ENCODE measurements at regions not wholly inside any gene's neighbourhood (a gene's known extent, or its start where the extent isn't known, plus 50 kb on each side); places are given as distances from the start of the nearest gene placed in this dataset.

DNA sequence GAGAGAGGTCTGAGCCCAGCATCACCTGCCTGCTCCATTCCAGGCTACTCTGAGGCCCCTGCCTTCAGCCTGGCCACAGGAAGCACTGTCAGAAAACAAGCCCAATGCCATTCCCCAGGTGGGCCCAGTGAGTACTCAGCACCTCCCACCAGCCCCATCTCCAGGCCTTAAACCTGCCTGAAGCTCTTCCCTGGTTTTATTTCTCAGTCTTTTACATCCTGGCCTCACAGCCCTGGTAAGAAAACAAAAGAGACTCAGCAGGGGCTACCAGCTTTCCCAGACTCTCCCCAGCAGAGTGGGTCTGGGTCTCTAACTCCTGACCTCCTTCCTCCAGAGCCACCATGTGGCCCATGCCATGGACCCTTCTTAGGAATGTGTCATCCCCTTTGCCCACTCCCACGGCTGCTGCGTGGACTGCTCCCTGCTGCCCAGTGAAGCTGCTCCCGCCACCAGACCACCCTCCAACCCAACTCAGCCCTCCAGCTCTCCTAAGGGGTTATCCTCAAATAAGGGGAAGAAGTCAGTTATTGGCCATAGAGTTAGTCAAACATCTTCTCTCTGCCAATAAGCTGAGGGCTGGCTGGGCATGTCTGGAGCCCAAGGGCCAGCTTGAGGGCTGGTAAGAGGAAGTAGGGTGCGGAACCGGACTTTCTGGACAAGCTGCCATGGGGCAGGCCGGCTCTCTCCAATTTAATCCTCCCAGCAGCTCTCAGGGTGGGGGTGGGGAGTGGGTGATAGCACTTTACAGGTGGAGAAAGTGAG is 116.7 kb upstream of the LINGO1 start:
- DNase-seq: no peak

GRCh38 chr15:77748078-77749064 is 115.7 kb upstream of the LINGO1 start:
- no peak for DNase-seq

DNA sequence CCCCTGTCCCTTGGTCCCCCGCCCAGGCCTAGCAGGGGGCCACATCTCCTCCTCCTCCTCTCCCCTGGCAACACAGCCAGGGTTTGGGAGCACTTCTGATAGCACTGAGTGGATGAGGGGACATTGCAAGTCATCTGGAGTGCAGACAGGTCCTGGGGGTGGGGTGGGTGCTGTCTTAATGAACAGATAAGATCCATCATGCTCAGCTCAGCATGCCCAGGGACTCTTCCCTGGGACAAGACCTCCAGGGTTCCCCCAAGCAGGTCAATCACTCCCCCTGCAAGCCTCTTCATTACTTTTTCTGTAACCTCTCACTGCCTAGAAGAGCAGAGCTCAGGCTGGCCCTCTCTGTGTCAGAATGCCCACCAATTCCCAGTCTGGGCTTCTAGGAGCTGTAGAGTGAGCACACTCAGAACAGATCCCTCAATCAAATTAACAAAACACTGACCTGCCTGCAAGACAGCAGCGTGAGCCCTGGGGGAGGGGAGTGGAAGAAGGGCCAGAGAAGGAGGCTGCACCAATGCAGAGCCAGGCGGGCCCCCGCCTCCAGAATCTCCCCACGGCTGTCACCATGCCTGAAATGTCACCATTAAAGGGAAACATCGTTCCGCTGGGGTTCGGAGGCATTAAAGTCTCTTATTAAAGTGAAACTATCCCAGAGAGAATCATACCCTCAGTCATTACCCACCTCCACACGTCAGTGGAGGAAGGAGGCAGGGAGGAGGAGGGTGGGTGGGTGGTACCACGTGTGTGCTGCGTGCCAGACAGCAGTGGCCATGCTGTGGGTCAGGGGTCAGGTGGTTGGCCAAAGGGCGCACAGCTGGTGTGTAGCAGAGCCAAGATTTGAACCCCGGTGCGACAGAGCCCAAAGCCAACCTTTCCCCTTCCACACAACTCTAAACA is 114.7 kb upstream of the LINGO1 start:
- no peak for DNase-seq

DNA sequence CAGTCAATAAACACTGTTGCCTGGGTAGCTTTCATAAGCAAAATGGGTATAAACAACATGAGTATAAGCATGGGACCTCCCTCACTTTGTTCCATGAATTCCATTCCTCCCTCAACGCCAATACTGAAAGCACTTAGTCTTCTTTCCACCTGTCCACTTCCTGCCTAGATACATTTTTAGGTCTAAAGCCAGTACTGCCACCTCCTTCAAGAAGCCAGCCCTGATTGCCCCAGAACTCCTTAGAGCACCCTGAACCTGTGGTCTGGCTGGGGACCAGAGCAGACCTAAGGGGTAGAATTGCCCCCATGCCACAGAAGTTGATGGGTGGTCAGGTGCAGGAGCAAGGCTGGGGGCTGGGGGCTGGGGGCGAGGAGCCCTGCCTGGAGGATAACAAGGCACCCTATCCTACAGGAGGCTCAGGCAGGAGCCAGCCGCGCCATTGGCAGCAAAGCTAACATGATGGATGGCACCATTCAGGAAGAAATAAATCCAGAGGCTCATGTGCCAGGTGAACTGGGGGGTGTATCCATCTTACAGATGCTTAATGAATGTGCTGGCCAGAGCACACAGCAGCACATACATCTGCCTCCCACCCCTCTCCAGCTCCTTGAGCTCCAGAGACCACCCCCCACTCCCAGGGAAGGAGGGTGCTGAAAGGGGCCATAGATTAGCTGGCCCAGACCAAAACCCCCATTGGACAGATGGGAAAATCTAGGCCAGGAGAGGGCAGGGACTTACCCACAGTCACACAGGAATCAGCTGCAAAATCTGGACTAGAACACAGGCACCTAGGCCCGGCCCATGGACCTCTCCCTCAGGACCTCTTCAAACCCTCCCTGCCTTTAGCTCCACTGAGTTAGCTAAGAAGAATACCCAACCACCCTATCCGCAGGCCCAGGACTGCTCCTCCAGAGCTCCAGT is 113.8 kb upstream of the LINGO1 start:
- no peak for DNase-seq

DNA sequence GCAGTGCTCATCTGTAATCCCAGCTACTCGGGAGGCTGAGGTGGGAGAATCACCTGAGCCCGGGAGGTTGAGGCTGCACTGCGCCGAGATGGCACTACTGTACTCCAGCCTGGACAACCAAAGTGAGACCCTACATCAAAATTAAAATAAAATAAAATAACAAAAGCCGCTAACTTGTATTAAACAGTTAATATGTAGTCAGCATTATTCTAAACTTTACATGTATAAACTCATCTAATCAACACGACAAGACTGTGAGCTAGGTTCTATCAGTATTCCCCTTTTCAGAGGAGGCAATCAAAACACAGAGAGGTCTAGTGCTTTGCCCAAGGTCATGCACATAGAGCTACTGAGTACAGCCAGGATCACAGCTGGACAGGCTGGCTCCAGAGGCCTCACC is 111.7 kb upstream of the LINGO1 start:
- DNase-seq: no peak

DNA sequence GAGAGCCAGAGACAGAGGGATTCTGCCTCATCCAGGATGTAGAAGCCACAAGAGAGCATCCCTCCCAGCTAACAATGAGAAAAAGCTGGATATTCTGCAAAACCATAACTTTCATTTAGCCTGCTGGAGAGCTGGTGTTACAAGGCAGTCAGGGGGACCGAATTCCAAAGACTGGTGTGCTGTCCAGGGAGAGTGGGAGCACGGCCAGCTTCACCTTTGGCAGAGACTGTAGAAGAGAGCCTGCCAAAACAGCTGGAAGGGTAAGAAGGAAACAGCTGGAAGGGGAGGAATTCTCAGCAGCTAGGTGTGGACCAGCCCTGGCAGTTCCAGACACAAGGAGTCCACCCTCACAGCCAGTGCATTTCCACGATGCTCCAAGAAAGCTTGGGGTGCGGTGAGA is 109.9 kb upstream of the LINGO1 start:
- no peak for DNase-seq

GRCh38 chr15:77742127-77742526 is 109.4 kb upstream of the LINGO1 start:
- DNase-seq: no peak

- DNase-seq: no peak
Measured at GRCh38 chr15:77741106-77741505, 108.4 kb upstream of the LINGO1 start.

DNA sequence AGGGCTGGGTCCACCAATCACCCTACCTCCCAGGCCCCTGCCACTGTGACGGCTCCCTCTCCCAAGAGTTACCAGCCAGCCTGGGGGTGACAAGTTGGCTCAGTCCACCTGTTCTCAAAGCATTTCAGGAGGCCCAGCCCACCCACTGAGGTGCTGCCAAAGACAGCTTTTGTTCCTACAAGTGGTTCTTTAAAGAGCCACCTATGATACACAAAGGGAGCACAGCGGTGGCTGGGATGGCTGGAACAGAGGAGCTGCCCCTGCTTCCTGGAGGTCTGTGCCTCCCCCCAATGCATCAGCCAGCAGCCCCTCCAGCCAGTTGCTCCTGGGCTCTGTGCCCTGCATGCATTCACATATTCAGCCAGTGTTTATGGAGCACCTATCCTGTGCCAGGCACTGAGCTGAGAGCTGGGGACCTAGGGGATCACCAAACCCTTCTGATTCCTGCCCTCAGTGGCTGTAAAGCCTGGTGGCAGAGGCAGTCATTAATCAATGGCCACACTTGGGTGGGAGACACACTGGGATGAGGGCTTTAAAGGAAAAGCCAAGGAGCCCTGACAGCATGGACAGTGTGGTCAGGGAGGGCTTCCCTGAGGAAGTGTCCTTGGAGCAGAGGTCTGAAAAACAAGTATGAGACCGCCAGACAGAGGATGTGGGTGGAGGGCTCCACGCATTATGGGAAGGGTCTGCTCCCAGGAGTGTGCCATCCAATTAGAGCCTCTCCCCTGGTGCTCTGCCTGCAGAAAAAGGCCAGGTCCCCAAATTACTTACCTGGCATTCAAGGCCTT is 107.1 kb upstream of the LINGO1 start:
- no peak for DNase-seq

DNA sequence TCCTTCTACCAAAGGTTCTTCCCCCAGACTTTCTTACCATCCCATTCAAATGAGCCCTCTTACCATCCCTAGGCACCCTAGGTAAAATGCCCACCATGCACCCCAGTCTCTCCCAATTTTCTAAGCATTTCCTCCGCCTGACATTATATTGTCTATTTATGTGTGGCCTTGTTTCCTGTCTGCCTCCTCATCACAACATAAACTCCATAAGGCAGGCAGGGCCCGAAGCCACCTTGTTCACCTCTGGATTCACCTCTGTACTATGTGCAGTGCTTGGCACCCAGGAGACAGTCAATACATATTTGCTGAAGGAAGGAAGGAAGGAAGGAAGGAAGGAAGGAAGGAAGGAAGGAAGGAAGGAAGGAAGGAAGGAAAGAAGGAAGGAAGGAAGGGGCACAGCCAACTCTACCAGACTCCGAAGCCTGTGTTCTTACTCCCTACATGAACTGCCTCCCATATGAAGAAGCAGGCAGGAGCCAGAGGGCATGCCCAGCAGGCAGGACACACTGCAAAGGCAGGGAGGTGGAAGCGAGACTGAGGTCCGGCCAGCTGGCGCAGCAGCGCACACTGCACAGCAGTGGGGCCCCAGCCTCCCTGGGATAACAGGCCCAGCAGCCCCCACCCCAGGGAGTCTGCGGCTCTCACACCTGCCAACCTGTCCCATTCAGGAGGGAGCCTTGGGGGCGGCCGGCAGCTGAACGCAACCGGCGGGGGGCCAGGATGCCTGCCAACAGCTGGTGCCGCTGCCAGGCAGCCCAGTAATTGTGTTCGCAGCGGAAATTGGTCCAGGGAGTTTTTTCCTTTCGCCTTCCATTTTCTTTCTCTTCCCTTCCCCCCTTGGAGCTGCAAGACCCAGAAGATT is 106.0 kb upstream of the LINGO1 start:
- peak; percentile 42 for DNase-seq

GRCh38 chr15:77738038-77738370 is 105.3 kb upstream of the LINGO1 start:
- no peak for DNase-seq

- no peak for DNase-seq
Measured at GRCh38 chr15:77737238-77738037, 104.7 kb upstream of the LINGO1 start.

GRCh38 chr15:77734306-77734705 is 101.6 kb upstream of the LINGO1 start:
- DNase-seq: no peak

DNA sequence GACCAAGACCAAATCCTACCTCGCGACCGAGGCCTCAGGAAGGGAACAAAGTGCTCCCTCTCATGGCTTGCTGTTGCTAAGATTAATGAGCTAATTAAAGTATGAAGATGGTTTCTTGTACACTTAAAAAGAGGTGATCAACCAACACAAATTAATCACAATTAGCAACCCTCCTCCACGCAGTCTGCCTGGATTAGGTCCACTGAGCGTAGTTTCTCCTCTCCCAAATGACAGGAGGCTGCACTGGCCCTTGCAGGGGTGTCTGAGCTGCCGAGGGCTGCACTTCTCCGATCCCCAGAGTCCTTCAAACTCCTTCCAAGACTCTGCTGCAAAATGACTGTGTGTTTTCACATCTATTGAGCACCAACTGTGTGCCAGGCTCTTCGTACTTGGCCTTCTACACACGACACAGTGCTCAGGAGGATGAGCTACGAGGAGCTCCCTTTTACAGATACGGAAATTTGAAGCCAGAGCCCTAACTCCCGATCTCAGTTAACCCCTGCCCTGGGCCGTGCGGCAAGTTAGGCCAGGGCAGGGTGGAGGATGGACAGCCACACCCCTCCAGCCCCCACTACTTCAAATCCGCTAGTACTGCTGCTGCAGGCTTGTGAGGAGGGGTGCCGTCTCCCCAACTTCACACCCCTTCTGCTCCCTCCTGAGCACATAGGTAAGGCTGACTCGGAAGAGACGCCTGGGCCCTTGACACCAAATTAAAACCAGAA is 101.0 kb upstream of the LINGO1 start:
- no peak for DNase-seq

DNA sequence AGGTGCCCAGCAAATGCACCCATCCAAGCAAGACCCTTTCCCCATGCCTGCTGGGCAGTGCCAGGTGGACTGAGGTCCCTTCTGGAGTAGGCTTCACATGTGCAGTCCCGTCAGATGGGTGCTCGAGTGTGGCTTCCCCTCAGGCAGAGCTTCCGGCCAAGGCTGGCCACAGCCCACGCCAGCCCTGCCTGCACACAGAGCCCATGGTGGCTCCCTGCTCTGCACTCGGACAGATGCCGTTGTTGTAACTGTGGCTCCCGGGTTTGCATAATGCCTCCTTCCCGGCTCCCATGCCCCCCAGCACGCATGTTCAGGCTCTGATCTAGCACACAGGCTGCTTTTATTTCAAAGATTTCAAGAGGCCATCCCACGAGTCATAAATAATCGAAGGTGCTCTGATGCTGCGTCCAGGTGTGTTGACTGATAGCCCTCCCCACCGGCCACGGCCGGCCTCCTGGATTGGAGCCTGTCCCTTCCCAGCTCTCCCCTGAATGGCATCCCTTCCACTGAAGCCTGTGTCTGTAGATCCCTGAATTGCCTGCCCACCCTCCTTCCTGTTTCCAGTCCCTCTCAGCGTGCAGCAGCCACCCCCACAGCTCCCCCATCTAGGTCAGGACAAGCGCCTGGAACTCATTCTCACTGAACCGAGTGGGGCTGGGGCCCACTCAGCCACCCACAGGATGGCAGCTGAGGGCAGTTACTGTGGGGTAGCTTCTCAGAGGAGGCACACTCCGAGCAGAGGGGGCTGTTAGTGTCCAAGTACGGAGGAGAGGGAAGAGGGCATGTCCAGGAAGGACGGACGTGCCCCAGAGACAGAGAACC is 100.0 kb upstream of the LINGO1 start:
- DNase-seq: no peak

DNA sequence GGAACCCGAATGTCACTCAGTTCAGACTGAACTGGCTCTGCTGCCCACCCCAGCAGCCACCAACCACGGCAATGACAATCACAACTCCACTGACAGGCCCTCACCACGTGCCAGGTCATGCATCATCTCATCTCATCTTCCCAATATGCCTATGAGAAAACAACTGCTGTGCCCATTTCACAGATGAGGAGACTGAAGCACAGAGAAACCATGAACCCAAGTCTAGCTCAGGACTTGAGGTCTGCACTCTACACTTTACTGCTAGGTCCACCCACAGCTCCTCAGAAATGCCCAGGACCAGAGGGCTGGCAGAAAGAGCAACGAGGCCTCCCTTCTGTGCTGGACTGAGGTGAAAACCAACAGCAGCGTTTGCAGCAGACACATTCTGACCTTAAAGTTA is 99.2 kb upstream of the LINGO1 start:
- DNase-seq: no peak

GRCh38 chr15:77731067-77731466 is 98.4 kb upstream of the LINGO1 start:
- no peak for DNase-seq

Data from DMS 273 treated with DMSO at 0.1 percent for 48 hours (cell line).